Embryonic facial prominence (tissue), 1 donor: ENCODE measurements at regions not wholly inside any gene's neighbourhood (a gene's known extent, or its start where the extent isn't known, plus 50 kb on each side); places are given as distances from the start of the nearest gene placed in this dataset.

Source experiments
- DNase-seq: peaks from one replicate; pipeline ENCODE4 v3.0.0-alpha.2; 2016; ENCODE audit errors: extremely low spot score

GRCh38 chr12:27179400-27180214 lies 64.5 kb upstream of the STK38L start:
- DNase-seq = peak; percentile 33

- DNase-seq = no peak
These were observed 63.1 kb upstream of the STK38L start for GRCh38 chr12:27180906-27181505.

GRCh38 chr12:27183342-27183741 lies 60.7 kb upstream of the STK38L start:
- no peak for DNase-seq

GRCh38 chr12:27185234-27186021 lies 58.7 kb upstream of the STK38L start:
- no peak for DNase-seq

- DNase-seq = no peak
These were observed 57.9 kb upstream of the STK38L start for GRCh38 chr12:27186022-27186839.

GRCh38 chr12:27187697-27188096 lies 56.4 kb upstream of the STK38L start:
- DNase-seq = no peak

GRCh38 chr12:27190761-27191160 lies 53.3 kb upstream of the STK38L start:
- no peak for DNase-seq

GRCh38 chr12:27191531-27191930 lies 52.6 kb upstream of the STK38L start:
- DNase-seq = no peak

- DNase-seq = no peak
These were observed 51.8 kb upstream of the STK38L start for GRCh38 chr12:27192118-27192802.

- no peak for DNase-seq
These were observed 51.0 kb upstream of the STK38L start for GRCh38 chr12:27193106-27193505.

- no peak for DNase-seq
These were observed 50.1 kb upstream of the STK38L start for GRCh38 chr12:27193854-27194544.
